GM12874 (cell line): ENCODE measurements at regions not wholly inside any gene's neighbourhood (a gene's known extent, or its start where the extent isn't known, plus 50 kb on each side); places are given as distances from the start of the nearest gene placed in this dataset.

ENCODE experiments used
- CTCF ChIP-seq: IDR thresholded peaks from 2 replicates; pipeline ENCODE4 v1.5.1; 2011; ENCODE audit warnings: low read depth, mild to moderate bottlenecking, control low read depth, low read length, moderate library complexity; ENCODE audit not compliant: insufficient read depth

- TF ChIP-seq CTCF, result no peak
Observed at GRCh38 chr12:34292736-34293625, 270.7 kb downstream of the ALG10 start.

DNA sequence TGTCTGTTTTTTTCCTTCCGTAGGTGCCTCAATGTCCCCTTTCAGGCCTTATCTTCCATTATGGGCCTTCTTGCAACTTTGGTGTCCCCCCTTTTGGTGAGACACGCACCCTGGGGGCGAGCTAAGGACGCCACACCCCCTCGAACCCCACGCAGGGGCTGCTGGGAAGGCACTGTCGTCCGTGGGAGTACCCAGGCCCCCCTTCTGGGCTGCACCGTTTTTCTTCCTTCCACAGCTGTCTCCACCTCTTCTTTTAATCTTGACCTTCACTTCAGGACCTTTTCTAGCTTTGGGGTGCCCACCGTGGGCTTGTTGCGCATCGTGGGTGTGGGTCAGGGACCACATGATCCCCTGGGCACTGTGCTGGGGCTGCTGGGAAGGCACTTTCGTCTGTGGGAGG, 271.8 kb downstream of the ALG10 start:
- TF ChIP-seq CTCF, result no peak

DNA sequence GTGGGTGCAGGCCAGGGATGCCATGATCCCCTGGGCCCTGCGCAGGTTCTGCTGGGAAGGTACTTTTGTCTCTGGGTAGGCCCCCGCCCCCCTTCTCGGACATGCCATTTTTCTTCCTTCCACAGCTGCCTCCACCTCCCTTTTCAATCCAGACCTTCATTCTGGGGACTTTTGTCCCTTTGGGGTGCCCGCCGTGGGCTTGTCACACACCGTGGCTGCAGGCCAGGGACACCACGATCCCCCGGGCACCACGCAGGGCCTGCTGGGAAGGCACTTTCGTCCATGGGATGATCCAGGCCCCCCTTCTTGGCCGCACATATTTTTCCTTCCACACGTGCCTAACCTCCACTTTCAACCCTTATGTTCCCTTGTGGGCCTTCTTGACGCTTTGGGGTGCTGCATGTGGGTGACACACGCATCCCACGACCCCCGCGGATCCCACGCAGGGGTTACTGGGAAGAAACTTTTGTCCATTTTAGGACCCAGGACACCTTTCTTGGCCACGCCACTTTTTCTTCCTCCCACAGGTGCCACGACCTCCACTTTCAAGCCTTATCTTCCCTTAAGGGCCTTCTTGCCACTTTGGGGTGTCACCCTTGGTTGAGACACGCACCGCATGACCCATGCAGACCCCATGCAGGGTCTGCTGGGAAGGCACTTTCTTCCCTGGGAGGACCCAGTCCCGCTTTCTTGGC, 272.5 kb downstream of the ALG10 start:
- TF ChIP-seq CTCF, result no peak

DNA sequence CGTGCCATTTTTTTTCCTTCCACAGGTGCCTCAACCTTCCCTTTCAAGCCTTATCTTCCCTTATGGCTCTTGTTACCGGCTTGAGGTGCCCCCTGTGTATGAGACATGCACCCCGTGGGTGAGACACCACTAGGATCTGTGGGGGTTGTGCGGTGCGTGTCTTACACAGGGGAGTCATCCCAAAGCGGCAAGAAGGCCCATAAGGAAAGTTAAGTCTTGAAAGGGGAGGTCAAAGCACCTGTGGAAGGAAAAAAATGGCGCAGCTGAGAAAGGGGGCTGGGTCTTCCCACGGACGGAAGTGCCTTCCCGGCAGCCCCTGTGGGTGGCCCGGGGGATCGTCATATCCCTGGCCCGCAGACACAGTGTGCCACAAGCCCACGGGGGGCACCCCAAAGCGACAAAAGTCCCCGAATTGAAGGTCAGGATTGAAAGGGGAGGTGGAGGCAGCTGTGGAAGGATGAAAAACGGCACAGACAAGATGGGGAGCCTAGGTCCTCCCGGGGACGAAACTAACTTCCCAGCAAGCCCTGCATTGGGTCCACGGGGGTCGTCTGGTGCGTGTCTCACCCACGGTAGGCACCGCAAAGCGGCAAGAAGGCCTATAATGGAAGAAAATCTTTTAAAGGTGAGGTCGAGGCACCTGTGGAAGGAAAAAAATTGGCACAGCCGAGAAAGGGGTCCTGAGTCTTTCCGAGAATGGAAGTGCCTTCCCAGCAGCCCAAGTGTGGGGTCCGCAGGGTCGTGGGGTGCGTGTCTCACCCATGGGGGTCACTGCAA, 273.3 kb downstream of the ALG10 start:
- no peak for TF ChIP-seq CTCF

GRCh38 chr12:34296143-34297041, 274.1 kb downstream of the ALG10 start:
- no peak for TF ChIP-seq CTCF

DNA sequence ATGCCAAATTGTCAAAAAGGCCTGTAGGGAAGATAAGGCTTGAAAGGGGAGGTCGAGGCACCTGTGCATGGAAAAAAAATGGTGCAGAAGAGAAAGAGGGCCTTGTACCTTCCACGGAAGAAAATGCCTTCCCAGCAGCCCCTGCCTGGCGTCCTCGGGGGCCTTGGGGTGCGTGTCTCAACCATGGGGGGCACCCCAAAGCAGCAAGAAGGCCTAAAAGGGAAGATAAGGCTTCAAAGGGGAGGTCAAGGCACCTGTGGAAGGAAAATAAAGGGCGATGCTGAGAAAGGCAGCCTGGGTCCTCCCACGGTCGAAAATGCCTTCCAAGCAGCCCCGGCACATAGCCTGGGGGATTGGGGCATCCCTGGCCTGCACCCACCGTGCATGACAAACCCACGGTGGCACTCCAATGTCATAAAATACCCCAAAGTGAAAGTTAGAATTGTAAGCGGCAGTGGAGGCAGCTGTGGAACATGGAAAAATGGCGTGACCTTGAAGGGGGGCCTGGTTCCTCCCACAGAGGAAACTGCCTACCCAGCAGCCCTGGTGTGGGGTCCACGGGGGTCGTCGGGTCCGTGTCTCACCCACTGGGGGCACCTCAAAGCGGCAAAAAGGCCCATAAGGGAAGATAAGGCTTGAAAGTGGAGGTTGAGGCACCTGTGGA, 275.0 kb downstream of the ALG10 start:
- TF ChIP-seq CTCF, result no peak
